ENCODE measurements at regions not wholly inside any gene's neighbourhood (a gene's known extent, or its start where the extent isn't known, plus 50 kb on each side); places are given as distances from the start of the nearest gene placed in this dataset.

GRCh38 chr3:187936676-187937075 is 191.4 kb upstream of the BCL6 start:
- Histone ChIP-seq H2AFZ (replicated peaks; ENCODE audit: low read length, poor library complexity) (no peak overlapping the region), H4K8ac (ENCODE audit: low read depth in 2 of 2, low read length in 2 of 2) (no peak overlapping the region), H3K4ac (ENCODE audit: low read depth, low read length) (no peak overlapping the region), H3K27ac (ENCODE audit: insufficient read depth, low read length) (no peak overlapping the region), H4K5ac (ENCODE audit: low read depth, low read length) (no peak overlapping the region), H3K4me3 (ENCODE audit: insufficient read depth, low read depth, low read length) (no peak overlapping the region), H3K4me2 (ENCODE audit: low read depth, low read length) (no peak overlapping the region), H2BK120ac (ENCODE audit: low read depth, low read length) (no peak overlapping the region), H3K79me1 (ENCODE audit: low read depth in 1 of 2, low read length in 2 of 2) (no peaks in the 10 kb centered on the region), H3K9ac (ENCODE audit: low read depth, low read length) (no peak overlapping the region), H3K27me3 (ENCODE audit: control insufficient read depth, insufficient read depth, low read length) (peaks cover 3% of the 10 kb centered on the region), H3K4me1 (ENCODE audit: control insufficient read depth, insufficient read depth, low read length) (peaks cover 5% of the 10 kb centered on the region), H4K20me1 (ENCODE audit: insufficient read depth, low read length) (no peaks in the 10 kb centered on the region), H2BK5ac (ENCODE audit: low read depth, low read length, poor library complexity, severe bottlenecking) (no peak overlapping the region), H3K23ac (ENCODE audit: low read depth, low read length) (no peak overlapping the region), H2BK15ac (ENCODE audit: low read depth, low read length) (no peak overlapping the region), H2BK20ac (ENCODE audit: low read depth, low read length) (no peak overlapping the region), H4K91ac (ENCODE audit: insufficient read depth, low read depth, low read length) (no peak overlapping the region), H3K36me3 (ENCODE audit: control insufficient read depth, insufficient read depth, low read length) (no peaks in the 10 kb centered on the region), H2AK5ac (ENCODE audit: low read depth, low read length) (no peak overlapping the region), H3K14ac (replicated peaks; ENCODE audit: low read depth, low read length) (no peak overlapping the region), H3K9me3 (ENCODE audit: control insufficient read depth, insufficient read depth, low read length) (no peaks in the 10 kb centered on the region), H3K9me1 (ENCODE audit: insufficient read depth, low read length) (no peaks in the 10 kb centered on the region), H2AK9ac (replicated peaks; ENCODE audit: low read depth, low read length, poor library complexity) (no peak overlapping the region), H3K56ac (ENCODE audit: extremely low read depth, insufficient read depth, low read length) (no peak overlapping the region), H3K18ac (ENCODE audit: low read depth, low read length) (no peak overlapping the region)
- ChIA-PET POLR2A (ENCODE audit: unreplicated experiment) (no interaction called here), CTCF (no interaction called here)
- DNase-seq, result no peak
- dilution Hi-C loops (cut with HindIII; ENCODE audit: low sequenced_read_pairs, unreplicated experiment) (no loop called here), in situ Hi-C loops (cut with MboI; ENCODE audit: low sequenced_read_pairs) (no loop called here), intact Hi-C loops (cut with micrococcal nuclease) (no loop called here)
- no peak for TF ChIP-seq CEBPB (IDR thresholded peaks at IDR 0.05; ENCODE audit: low read depth, low read length)
- no CpG with 5 or more reads among the region's 1 CpG for WGBS, 2 experiments (ENCODE audit: extremely low coverage in 2 of 2, insufficient read length in 1 of 2)
- no TSS peak for BruUV-seq (replicated peaks)
- no peak for ATAC-seq (ENCODE audit: low read depth)

All from IMR-90 (cell line).